ENCODE measurements at regions not wholly inside any gene's neighbourhood (a gene's known extent, or its start where the extent isn't known, plus 50 kb on each side); places are given as distances from the start of the nearest gene placed in this dataset.

DNA sequence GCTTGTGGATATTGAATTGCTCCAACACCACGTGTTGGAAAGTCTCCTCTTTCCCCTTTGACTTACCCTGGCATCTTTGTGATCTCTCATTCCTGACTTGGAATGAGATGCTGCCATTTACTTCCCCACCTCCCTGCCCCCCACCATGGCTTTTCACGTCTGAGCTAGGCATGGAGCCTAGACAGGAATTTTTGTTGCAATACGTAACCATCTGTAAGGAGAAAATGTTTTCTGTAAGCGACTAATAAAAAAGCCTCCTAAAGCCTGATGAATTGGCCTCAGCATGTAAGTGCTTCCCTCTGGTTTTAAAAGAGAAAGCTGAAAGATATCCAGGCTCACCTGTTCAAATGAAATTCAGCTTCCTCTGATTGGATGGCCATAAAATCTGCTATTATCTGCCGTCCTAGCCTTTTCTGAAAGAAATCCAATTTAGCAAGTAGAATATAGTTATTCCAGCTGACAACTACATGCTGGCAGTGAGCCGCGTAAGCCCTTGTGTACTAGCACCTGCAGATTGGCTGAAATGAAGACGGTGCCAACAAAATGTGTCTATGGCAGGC lies 200.1 kb downstream of the NSG2 start:
- H3K4me3 ChIP-seq = no peak overlapping the region
- TF ChIP-seq, protein P1, sequence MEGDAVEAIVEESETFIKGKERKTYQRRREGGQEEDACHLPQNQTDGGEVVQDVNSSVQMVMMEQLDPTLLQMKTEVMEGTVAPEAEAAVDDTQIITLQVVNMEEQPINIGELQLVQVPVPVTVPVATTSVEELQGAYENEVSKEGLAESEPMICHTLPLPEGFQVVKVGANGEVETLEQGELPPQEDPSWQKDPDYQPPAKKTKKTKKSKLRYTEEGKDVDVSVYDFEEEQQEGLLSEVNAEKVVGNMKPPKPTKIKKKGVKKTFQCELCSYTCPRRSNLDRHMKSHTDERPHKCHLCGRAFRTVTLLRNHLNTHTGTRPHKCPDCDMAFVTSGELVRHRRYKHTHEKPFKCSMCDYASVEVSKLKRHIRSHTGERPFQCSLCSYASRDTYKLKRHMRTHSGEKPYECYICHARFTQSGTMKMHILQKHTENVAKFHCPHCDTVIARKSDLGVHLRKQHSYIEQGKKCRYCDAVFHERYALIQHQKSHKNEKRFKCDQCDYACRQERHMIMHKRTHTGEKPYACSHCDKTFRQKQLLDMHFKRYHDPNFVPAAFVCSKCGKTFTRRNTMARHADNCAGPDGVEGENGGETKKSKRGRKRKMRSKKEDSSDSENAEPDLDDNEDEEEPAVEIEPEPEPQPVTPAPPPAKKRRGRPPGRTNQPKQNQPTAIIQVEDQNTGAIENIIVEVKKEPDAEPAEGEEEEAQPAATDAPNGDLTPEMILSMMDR (IDR thresholded peaks at IDR 0.05) = no peak
- no peak for TF ChIP-seq POLR2A (IDR thresholded peaks at IDR 0.05)
- ATAC-seq = no peak
- WGBS, 2 donors = 59 to 65% methylated on average over 8 of the region's 8 CpGs
- intact Hi-C loops (cut with DNase I) = no loop called here
- no peak for DNase-seq
- no peaks in the 10 kb centered on the region for H3K9me3 ChIP-seq
- H3K4me1 ChIP-seq = no peaks in the 10 kb centered on the region
- no peaks in the 10 kb centered on the region for H3K36me3 ChIP-seq (replicated peaks in 1 of 2; ENCODE audit: insufficient read depth in 1 of 2, low read depth in 2 of 2)
- no peak overlapping the region for H3K27ac ChIP-seq
- no peaks in the 10 kb centered on the region for H3K27me3 ChIP-seq

DNA sequence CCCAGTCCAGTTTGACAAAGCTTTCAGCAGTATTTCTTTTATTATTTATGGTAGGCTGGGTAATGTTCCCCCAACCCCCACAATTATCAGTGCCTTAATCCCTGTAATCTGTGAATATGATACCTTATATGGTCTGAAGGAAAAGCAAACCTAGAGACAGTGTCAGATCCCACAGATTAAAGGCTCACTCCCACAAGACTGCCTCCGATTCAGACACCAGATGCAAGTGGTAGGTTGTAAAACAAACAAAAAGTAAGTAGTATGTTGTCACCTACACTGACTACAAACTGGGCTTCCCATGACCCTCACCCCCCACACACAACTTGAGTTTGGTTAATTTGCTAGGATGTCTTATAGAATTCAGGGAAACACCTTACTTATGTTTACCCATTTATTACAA lies 201.2 kb downstream of the NSG2 start:
- H3K27ac ChIP-seq = no peak overlapping the region
- no peaks in the 10 kb centered on the region for H3K36me3 ChIP-seq (replicated peaks in 1 of 2; ENCODE audit: insufficient read depth in 1 of 2, low read depth in 2 of 2)
- 71 to 83% methylated on average over 1 of the region's 1 CpG for WGBS, 2 donors
- no peaks in the 10 kb centered on the region for H3K27me3 ChIP-seq
- no peak overlapping the region for H3K4me3 ChIP-seq
- ATAC-seq (no peak), DNase-seq (no peak)
- intact Hi-C loops (cut with DNase I) = no loop called here
- no peaks in the 10 kb centered on the region for H3K4me1 ChIP-seq
- no peaks in the 10 kb centered on the region for H3K9me3 ChIP-seq
- TF ChIP-seq, protein P1 (IDR thresholded peaks at IDR 0.05) = no peak
- TF ChIP-seq POLR2A (IDR thresholded peaks at IDR 0.05) = no peak

DNA sequence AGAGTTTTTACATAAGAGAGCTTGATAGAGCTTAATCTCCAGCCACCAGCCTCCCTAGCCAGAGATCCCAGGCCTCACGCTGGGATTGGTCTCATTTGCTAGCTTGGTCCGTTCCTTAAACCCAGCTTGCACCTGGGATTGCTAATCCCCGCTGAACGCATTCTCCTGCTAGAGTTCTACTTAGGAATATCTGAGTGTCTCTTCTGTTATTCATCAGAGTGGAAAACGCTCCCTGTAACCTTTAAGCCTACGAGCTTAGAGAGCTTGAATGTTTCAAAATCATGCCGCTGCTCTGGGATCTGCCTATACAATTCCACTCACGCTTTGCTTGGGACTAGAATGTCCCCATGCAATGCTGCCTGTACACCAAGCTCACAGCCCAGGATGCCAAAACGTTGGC lies 201.8 kb downstream of the NSG2 start:
- Histone ChIP-seq H3K27me3 (no peaks in the 10 kb centered on the region), H3K4me3 (no peak overlapping the region), H3K36me3 (replicated peaks in 1 of 2; ENCODE audit: insufficient read depth in 1 of 2, low read depth in 2 of 2) (no peaks in the 10 kb centered on the region), H3K9me3 (no peaks in the 10 kb centered on the region), H3K4me1 (no peaks in the 10 kb centered on the region), H3K27ac (no peak overlapping the region)
- ATAC-seq (no peak), DNase-seq (no peak)
- 69 to 83% methylated on average over 9 of the region's 9 CpGs for WGBS, 2 donors
- intact Hi-C loops (cut with DNase I) = no loop called here
- no peak for TF ChIP-seq POLR2A (IDR thresholded peaks at IDR 0.05)
- TF ChIP-seq, protein P1 (IDR thresholded peaks at IDR 0.05) = no peak

DNA sequence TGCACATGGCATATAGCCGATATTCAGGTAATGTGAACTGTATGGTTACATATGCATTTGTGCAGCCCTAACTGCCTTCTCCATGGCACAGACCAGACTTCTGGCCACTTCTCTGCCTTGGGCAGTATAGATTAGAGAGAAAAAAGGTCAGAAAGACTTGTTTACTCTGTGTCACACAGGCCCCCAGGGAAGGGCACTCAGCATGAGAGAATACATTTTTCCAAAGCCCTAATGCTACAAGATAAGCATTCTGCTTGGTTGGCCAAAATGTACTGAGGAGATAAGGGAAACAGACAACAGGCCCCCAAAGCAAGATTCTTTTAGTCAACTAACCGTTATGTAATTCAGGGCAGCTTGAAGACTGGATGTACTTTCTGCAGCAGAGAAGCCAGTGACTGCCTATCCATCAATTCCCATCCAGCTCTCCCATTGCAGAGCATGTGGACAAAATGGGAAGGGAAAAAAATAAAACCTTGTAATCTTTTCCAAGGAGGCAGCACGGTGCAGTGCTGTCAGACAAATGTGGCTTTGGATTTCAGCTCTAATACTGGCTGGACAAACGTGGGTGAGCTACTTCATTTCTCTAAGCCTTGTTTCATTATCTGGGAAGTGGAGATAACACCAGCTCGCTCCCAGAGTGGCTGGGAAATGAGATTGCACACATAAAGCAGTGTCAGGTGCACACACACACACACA lies 205.9 kb downstream of the NSG2 start:
- intact Hi-C loops (cut with DNase I) = no loop called here
- no peak for ATAC-seq

More for the DNA sequence above, 205.9 kb downstream of the NSG2 start:
- Histone ChIP-seq H3K9me3 (no peaks in the 10 kb centered on the region), H3K4me1 (no peaks in the 10 kb centered on the region), H3K27ac (no peak overlapping the region), H3K36me3 (replicated peaks in 1 of 2; ENCODE audit: insufficient read depth in 1 of 2, low read depth in 2 of 2) (no peaks in the 10 kb centered on the region), H3K4me3 (no peak overlapping the region), H3K27me3 (no peaks in the 10 kb centered on the region)
- no peak for TF ChIP-seq POLR2A (IDR thresholded peaks at IDR 0.05)
- TF ChIP-seq, protein P1 (IDR thresholded peaks at IDR 0.05) = no peak
- 27 to 28% methylated on average over 5 of the region's 5 CpGs for WGBS, 2 donors
- no peak for DNase-seq

Measured in body of pancreas (tissue), 4 donors.